ENCODE measurements at regions not wholly inside any gene's neighbourhood (a gene's known extent, or its start where the extent isn't known, plus 50 kb on each side); places are given as distances from the start of the nearest gene placed in this dataset.

GRCh38 chr3:27878014-27878383 is 155.9 kb upstream of the EOMES start:
- H3K36me3 ChIP-seq (ENCODE audit: control insufficient read depth in 2 of 3, insufficient read depth in 3 of 3, low read length in 3 of 3), result no peaks in the 10 kb centered on the region
- H3K4me3 ChIP-seq (ENCODE audit: low read length in 3 of 3), result no peak overlapping the region
- FAIRE-seq (no peak), DNase-seq (no peak)
- no peaks in the 10 kb centered on the region for H3K27me3 ChIP-seq (ENCODE audit: control insufficient read depth, insufficient read depth, low read length)
- TF ChIP-seq CTCF (IDR thresholded peaks at IDR 0.05; ENCODE audit: borderline replicate concordance, extremely low read depth, insufficient read depth), result no peak
- no peaks in the 10 kb centered on the region for H3K4me1 ChIP-seq (ENCODE audit: control insufficient read depth in 2 of 3, insufficient read depth in 2 of 3, low read depth in 1 of 3, low read length in 3 of 3)
- no peak overlapping the region for H3K9ac ChIP-seq (ENCODE audit: low read length in 3 of 3)
- H3K27ac ChIP-seq (ENCODE audit: low read depth in 2 of 2, low read length in 2 of 2), result no peak overlapping the region
- H3K9me3 ChIP-seq (ENCODE audit: control insufficient read depth in 2 of 3, insufficient read depth in 1 of 3, low read length in 3 of 3), result no peaks in the 10 kb centered on the region
- intact Hi-C loops (cut with DNase I), result no loop called here

- no peak for DNase-seq
- Histone ChIP-seq H3K27me3 (ENCODE audit: control insufficient read depth, insufficient read depth, low read length) (no peaks in the 10 kb centered on the region), H3K4me3 (ENCODE audit: low read length in 3 of 3) (no peak overlapping the region), H3K9ac (ENCODE audit: low read length in 3 of 3) (no peak overlapping the region), H3K36me3 (ENCODE audit: control insufficient read depth in 2 of 3, insufficient read depth in 3 of 3, low read length in 3 of 3) (no peaks in the 10 kb centered on the region), H3K9me3 (ENCODE audit: control insufficient read depth in 2 of 3, insufficient read depth in 1 of 3, low read length in 3 of 3) (no peaks in the 10 kb centered on the region), H3K27ac (ENCODE audit: low read depth in 2 of 2, low read length in 2 of 2) (no peak overlapping the region), H3K4me1 (ENCODE audit: control insufficient read depth in 2 of 3, insufficient read depth in 2 of 3, low read depth in 1 of 3, low read length in 3 of 3) (no peaks in the 10 kb centered on the region)
- intact Hi-C loops (cut with DNase I), result no loop called here
- FAIRE-seq, result no peak
- no peak for TF ChIP-seq CTCF (IDR thresholded peaks at IDR 0.05; ENCODE audit: borderline replicate concordance, extremely low read depth, insufficient read depth)
These were observed 159.1 kb upstream of the EOMES start for GRCh38 chr3:27880969-27881892.

- DNase-seq (peak in 2 of 5 donors; percentile 1 to 3), FAIRE-seq (no peak)
- no peak overlapping the region for H3K27ac ChIP-seq (ENCODE audit: low read depth in 2 of 2, low read length in 2 of 2)
- H3K27me3 ChIP-seq (ENCODE audit: control insufficient read depth, insufficient read depth, low read length), result no peaks in the 10 kb centered on the region
- no peaks in the 10 kb centered on the region for H3K4me1 ChIP-seq (ENCODE audit: control insufficient read depth in 2 of 3, insufficient read depth in 2 of 3, low read depth in 1 of 3, low read length in 3 of 3)
- TF ChIP-seq CTCF (IDR thresholded peaks at IDR 0.05; ENCODE audit: borderline replicate concordance, extremely low read depth, insufficient read depth), result no peak
- H3K9me3 ChIP-seq (ENCODE audit: control insufficient read depth in 2 of 3, insufficient read depth in 1 of 3, low read length in 3 of 3), result no peaks in the 10 kb centered on the region
- intact Hi-C loops (cut with DNase I), result no loop called here
- H3K4me3 ChIP-seq (ENCODE audit: low read length in 3 of 3), result no peak overlapping the region
- H3K36me3 ChIP-seq (ENCODE audit: control insufficient read depth in 2 of 3, insufficient read depth in 3 of 3, low read length in 3 of 3), result no peaks in the 10 kb centered on the region
- H3K9ac ChIP-seq (ENCODE audit: low read length in 3 of 3), result no peak overlapping the region
These were observed 161.1 kb upstream of the EOMES start for GRCh38 chr3:27883266-27883665.
